Stimulated activated CD4-positive, alpha-beta T cell treated with anti-CD3 and anti-CD28 coated beads, Interleukin-15, amount 100 ng/mL, for 48 hours (primary cell): ENCODE measurements at regions not wholly inside any gene's neighbourhood (a gene's known extent, or its start where the extent isn't known, plus 50 kb on each side); places are given as distances from the start of the nearest gene placed in this dataset.

Experiments
- DNase-seq, 2 donors: peaks; one replicate each; pipeline ENCODE4 v3.0.0-alpha.2; 2020; ENCODE audit warnings: low read depth in 2 of 2

DNA sequence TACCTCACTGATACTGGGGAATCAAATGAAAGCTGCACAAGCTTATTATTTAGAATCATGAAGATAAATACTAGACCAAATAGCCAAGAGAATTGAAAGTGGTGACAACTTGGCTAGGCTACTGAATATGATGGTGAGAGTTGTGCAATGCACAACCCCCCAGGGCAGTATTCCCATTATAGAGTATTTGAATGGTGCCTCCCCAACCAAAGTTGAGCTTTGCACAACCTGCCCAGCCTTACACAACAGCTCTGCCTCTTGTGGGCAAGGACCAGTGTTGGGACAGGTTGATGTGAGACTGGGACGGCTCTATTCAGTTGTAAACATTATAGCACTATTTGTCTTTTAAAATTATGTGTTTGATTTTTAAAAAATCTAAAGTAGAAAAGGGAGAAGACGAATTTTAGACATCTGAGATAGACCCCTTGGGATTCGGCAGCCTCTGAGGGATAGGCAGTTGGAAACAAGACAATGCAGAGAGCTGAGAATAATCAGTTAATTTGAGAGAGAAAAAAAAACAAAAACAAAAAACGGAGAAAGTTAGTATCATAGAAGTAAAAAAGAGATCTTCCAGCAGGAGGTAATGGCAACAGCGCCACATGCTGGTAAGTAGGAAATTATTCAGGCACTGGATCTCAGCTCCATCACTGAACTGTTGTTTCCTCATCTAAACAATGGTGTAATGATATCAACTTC, 91.0 kb upstream of the KCNA3 start:
- DNase-seq: peak in 1 of 2 donors; percentile 27

GRCh38 chr1:110763149-110763548, 88.4 kb upstream of the KCNA3 start:
- DNase-seq: no peak

DNA sequence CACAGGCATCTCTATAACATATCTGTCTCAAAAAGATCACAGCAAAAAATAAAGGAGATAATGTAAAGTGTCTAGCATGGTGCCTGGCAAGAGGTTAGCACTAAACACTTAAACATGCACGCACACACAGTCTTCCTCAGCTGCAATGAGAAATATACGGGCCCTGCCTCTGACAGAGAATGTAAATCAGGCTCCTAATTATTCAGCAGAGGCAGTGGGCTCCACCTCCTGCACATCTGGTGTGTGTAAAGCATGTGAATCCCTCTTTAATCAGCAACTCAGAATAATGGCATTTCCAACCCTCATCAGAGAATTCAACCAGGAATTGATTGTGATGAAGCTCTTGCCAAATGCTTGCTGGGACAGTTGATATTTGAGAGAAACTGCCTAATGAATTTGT, 85.6 kb upstream of the KCNA3 start:
- no peak for DNase-seq

GRCh38 chr1:110756506-110756905, 81.8 kb upstream of the KCNA3 start:
- DNase-seq: no peak

GRCh38 chr1:110752941-110753725, 78.4 kb upstream of the KCNA3 start:
- peak in 1 of 2 donors; percentile 3 for DNase-seq

- no peak for DNase-seq
These were observed 75.8 kb upstream of the KCNA3 start for GRCh38 chr1:110750562-110750961.

- no peak for DNase-seq
These were observed 75.2 kb upstream of the KCNA3 start for GRCh38 chr1:110749960-110750359.

GRCh38 chr1:110746644-110747259, 72.0 kb upstream of the KCNA3 start:
- DNase-seq: peak; percentile 8 to 38

GRCh38 chr1:110743397-110743796, 68.7 kb upstream of the KCNA3 start:
- no peak for DNase-seq

DNA sequence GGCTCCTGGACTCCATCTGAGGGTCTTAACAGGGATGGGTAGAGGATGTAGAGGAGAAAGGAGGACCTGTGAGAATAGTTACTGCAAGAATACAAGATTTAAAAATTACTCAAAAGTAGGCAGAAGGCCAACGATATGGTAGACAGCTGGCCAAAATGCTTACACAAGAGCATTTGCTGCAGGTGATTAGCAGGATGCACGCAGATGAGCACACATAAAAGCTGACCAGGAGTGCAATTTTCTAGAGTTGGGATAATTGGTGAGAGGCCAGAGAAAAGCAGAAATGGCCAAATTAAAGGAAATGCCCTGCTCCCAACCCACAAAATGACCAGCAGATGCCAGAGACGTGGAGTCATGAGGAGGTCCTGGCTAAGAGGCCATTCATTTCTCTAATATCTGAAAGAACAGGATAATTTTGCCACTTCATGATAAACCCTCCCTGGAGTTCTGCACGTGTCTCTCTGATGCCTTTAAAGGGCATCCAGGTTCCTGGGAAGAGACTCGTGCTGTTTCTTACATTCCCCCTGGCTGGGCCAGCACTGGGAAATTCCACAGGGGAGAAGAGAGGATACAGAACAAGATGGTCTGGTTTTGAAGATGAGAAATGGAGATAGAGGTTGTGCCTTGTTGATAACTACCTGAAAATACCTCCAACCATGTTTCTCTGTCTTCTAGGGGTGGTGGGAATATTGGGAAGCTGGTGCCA, 62.3 kb upstream of the KCNA3 start:
- no peak for DNase-seq

DNA sequence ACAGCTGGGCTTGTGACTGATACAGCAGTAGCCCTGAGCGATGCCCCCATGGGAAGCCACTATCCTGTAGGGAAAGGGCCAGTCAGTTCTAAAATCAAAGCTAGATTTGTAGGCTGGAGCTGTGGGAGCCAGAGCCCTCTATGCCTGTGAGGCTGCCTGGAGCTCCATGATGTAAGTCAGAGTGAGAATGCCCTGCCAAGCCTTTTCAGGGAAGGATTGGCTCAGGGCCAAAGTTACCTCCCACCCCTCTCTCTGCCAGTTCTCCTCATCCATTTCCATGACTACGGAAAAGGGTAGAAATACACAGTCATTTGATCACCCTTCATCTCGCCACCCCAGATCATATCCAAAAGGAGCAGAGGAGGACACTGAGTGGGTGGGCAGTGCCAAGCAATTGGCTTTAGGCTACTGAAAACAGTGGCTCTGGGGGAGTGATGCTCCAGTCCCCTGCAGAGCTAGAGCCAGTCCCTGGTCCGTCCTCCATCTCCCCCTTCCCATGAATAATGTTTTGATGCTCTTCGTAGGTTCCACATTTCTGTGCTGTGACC, 59.5 kb upstream of the KCNA3 start:
- DNase-seq: no peak

DNA sequence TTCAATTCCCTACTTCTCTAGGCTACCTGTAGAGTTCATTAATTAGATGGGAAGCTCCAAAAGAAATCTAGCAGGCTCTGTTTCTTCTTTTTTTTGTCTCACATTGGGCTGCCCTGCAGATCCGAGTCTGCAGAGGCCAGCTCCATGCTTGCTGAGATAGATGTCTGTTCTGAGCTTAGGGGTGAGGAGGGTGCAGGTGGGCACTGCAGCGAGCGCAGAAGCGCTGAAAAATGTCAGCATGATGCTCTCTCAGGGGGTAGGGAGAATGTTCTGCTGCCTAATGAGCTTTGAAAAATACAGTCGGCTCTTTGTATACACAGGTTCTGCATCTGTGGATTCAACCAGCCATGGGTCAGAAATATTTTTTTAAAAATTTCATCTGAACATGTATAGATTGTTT, 56.8 kb upstream of the KCNA3 start:
- DNase-seq: no peak

GRCh38 chr1:110728388-110729001, 53.8 kb upstream of the KCNA3 start:
- no peak for DNase-seq

GRCh38 chr1:110727246-110727645, 52.5 kb upstream of the KCNA3 start:
- no peak for DNase-seq

GRCh38 chr1:110726755-110727154, 52.0 kb upstream of the KCNA3 start:
- no peak for DNase-seq
